Activated naive CD8-positive, alpha-beta T cell treated with anti-CD3 and anti-CD28 coated beads, Interleukin-2, amount 10 ng/mL, durations not matched to agents 7 days and 5 days (primary cell): ENCODE measurements at regions not wholly inside any gene's neighbourhood (a gene's known extent, or its start where the extent isn't known, plus 50 kb on each side); places are given as distances from the start of the nearest gene placed in this dataset.

Experiments
- ATAC-seq: fragments of 150-1000 bp; cut with Tn5 transposase; one replicate; pipeline ENCODE4 v1.10.0; 2021; ENCODE audit warnings: low read depth, moderate library complexity
- POLR2A ChIA-PET: fragments of 350-600 bp; sonication (Branson Sonifier 250); formaldehyde crosslinking; loops from one replicate; lab custom pipeline; 2021; ENCODE audit warnings: antibody characterized with exemption; lab: Charles Lee
- DNase-seq: peaks from one replicate; pipeline ENCODE4 v3.0.0; 2021
- H3K27ac Mint-ChIP-seq: one replicate; pipeline ENCODE4 v1.8.0; 2022; ENCODE audit warnings: mild to moderate bottlenecking, mixed read lengths
- H3K27me3 Mint-ChIP-seq: one replicate; pipeline ENCODE4 v1.8.0; 2022; ENCODE audit warnings: mild to moderate bottlenecking, moderate library complexity, mixed read lengths
- H3K36me3 Mint-ChIP-seq: one replicate; pipeline ENCODE4 v1.8.0; 2021; ENCODE audit warnings: mild to moderate bottlenecking, mixed read lengths
- H3K4me1 Mint-ChIP-seq: one replicate; pipeline ENCODE4 v1.8.0; 2021; ENCODE audit warnings: mixed read lengths
- H3K4me3 Mint-ChIP-seq: one replicate; pipeline ENCODE4 v1.8.0; 2022; ENCODE audit warnings: mild to moderate bottlenecking, moderate library complexity, mixed read lengths
- H3K9me3 Mint-ChIP-seq: one replicate; pipeline ENCODE4 v1.8.0; 2021; ENCODE audit warnings: mixed read lengths

- peaks cover 17% of the 10 kb centered on the region for H3K4me1 Mint-ChIP-seq
- no peak for DNase-seq
- peak; percentile 93 for ATAC-seq
- peaks cover 4% of the 10 kb centered on the region for H3K36me3 Mint-ChIP-seq
- POLR2A ChIA-PET, result no interaction called here
- peaks cover 15% of the 10 kb centered on the region for H3K27me3 Mint-ChIP-seq
- no peak overlapping the region for H3K4me3 Mint-ChIP-seq
- H3K9me3 Mint-ChIP-seq, result peaks cover 3% of the 10 kb centered on the region
- peak overlapping the region; percentile 62 for H3K27ac Mint-ChIP-seq
These were observed 131.0 kb upstream of the EEA1 start for GRCh38 chr12:93059925-93060665.

- Mint-ChIP-seq H3K4me3 (no peak overlapping the region), H3K4me1 (peaks cover 17% of the 10 kb centered on the region), H3K27ac (peak overlapping the region; percentile 62), H3K36me3 (peaks cover 4% of the 10 kb centered on the region), H3K27me3 (peaks cover 14% of the 10 kb centered on the region), H3K9me3 (peaks cover 3% of the 10 kb centered on the region)
- no peak for DNase-seq
- POLR2A ChIA-PET, result no interaction called here
- peak; percentile 32 for ATAC-seq
These were observed 131.8 kb upstream of the EEA1 start for GRCh38 chr12:93060666-93061472.

- Mint-ChIP-seq H3K27me3 (peaks cover 17% of the 10 kb centered on the region), H3K9me3 (peaks cover 3% of the 10 kb centered on the region), H3K4me3 (no peak overlapping the region), H3K36me3 (peaks cover 4% of the 10 kb centered on the region), H3K4me1 (peaks cover 17% of the 10 kb centered on the region), H3K27ac (no peak overlapping the region)
- DNase-seq, result no peak
- no peak for ATAC-seq
- POLR2A ChIA-PET, result no interaction called here
These were observed 132.7 kb upstream of the EEA1 start for GRCh38 chr12:93061473-93062419.

GRCh38 chr12:93065896-93066295 lies 136.8 kb upstream of the EEA1 start:
- Mint-ChIP-seq H3K27ac (no peak overlapping the region), H3K9me3 (peaks cover 3% of the 10 kb centered on the region), H3K4me1 (peaks cover 3% of the 10 kb centered on the region), H3K4me3 (no peak overlapping the region), H3K27me3 (peaks cover 16% of the 10 kb centered on the region), H3K36me3 (peaks cover 2% of the 10 kb centered on the region)
- POLR2A ChIA-PET, result no interaction called here
- no peak for ATAC-seq
- DNase-seq, result no peak

- no peaks in the 10 kb centered on the region for H3K4me1 Mint-ChIP-seq
- no peaks in the 10 kb centered on the region for H3K9me3 Mint-ChIP-seq
- ATAC-seq (no peak), DNase-seq (no peak)
- no peak overlapping the region for H3K4me3 Mint-ChIP-seq
- no peak overlapping the region for H3K27ac Mint-ChIP-seq
- H3K27me3 Mint-ChIP-seq, result peaks cover 6% of the 10 kb centered on the region
- H3K36me3 Mint-ChIP-seq, result no peaks in the 10 kb centered on the region
- POLR2A ChIA-PET, result no interaction called here
These were observed 143.2 kb upstream of the EEA1 start for GRCh38 chr12:93072340-93072739.

GRCh38 chr12:93073324-93073723 lies 144.2 kb upstream of the EEA1 start:
- Mint-ChIP-seq H3K4me3 (no peak overlapping the region), H3K36me3 (no peaks in the 10 kb centered on the region), H3K9me3 (no peaks in the 10 kb centered on the region), H3K27ac (no peak overlapping the region), H3K27me3 (peaks cover 4% of the 10 kb centered on the region), H3K4me1 (no peaks in the 10 kb centered on the region)
- ATAC-seq (no peak), DNase-seq (no peak)
- POLR2A ChIA-PET, result no interaction called here

GRCh38 chr12:93078059-93078458 lies 149.0 kb upstream of the EEA1 start:
- Mint-ChIP-seq H3K9me3 (peaks cover 2% of the 10 kb centered on the region), H3K27ac (no peak overlapping the region), H3K27me3 (no peaks in the 10 kb centered on the region), H3K36me3 (no peaks in the 10 kb centered on the region), H3K4me3 (no peak overlapping the region), H3K4me1 (no peaks in the 10 kb centered on the region)
- ATAC-seq, result no peak
- POLR2A ChIA-PET, result no interaction called here
- DNase-seq, result no peak

GRCh38 chr12:93078577-93078976 lies 149.5 kb upstream of the EEA1 start:
- POLR2A ChIA-PET, result no interaction called here
- H3K36me3 Mint-ChIP-seq, result no peaks in the 10 kb centered on the region

GRCh38 chr12:93079271-93079670 lies 150.2 kb upstream of the EEA1 start:
- ATAC-seq (no peak), DNase-seq (no peak)
- no peaks in the 10 kb centered on the region for H3K36me3 Mint-ChIP-seq
- POLR2A ChIA-PET, result no interaction called here
- no peak overlapping the region for H3K27ac Mint-ChIP-seq
- no peaks in the 10 kb centered on the region for H3K27me3 Mint-ChIP-seq
- H3K9me3 Mint-ChIP-seq, result peaks cover 2% of the 10 kb centered on the region
- no peaks in the 10 kb centered on the region for H3K4me1 Mint-ChIP-seq
- H3K4me3 Mint-ChIP-seq, result no peak overlapping the region

More at GRCh38 chr12:93078577-93078976, 149.5 kb upstream of the EEA1 start:
- ATAC-seq, result no peak
- H3K9me3 Mint-ChIP-seq, result peaks cover 2% of the 10 kb centered on the region
- no peak overlapping the region for H3K4me3 Mint-ChIP-seq
- no peak for DNase-seq
- no peaks in the 10 kb centered on the region for H3K4me1 Mint-ChIP-seq
- no peak overlapping the region for H3K27ac Mint-ChIP-seq
- H3K27me3 Mint-ChIP-seq, result no peaks in the 10 kb centered on the region

- Mint-ChIP-seq H3K27me3 (no peaks in the 10 kb centered on the region), H3K27ac (no peak overlapping the region), H3K4me3 (no peak overlapping the region), H3K9me3 (peaks cover 2% of the 10 kb centered on the region), H3K4me1 (no peaks in the 10 kb centered on the region), H3K36me3 (no peaks in the 10 kb centered on the region)
- ATAC-seq (no peak), DNase-seq (no peak)
- POLR2A ChIA-PET, result no interaction called here
These were observed 150.9 kb upstream of the EEA1 start for GRCh38 chr12:93079976-93080375.

- no peaks in the 10 kb centered on the region for H3K27me3 Mint-ChIP-seq
- no peak overlapping the region for H3K4me3 Mint-ChIP-seq
- H3K27ac Mint-ChIP-seq, result no peak overlapping the region
- POLR2A ChIA-PET, result no interaction called here
- DNase-seq, result no peak
- H3K4me1 Mint-ChIP-seq, result no peaks in the 10 kb centered on the region
- peaks cover 3% of the 10 kb centered on the region for H3K9me3 Mint-ChIP-seq
- ATAC-seq, result no peak
- no peaks in the 10 kb centered on the region for H3K36me3 Mint-ChIP-seq
These were observed 151.4 kb upstream of the EEA1 start for GRCh38 chr12:93080452-93080851.

- Mint-ChIP-seq H3K9me3 (peaks cover 3% of the 10 kb centered on the region), H3K36me3 (no peaks in the 10 kb centered on the region), H3K27me3 (no peaks in the 10 kb centered on the region), H3K4me3 (no peak overlapping the region), H3K4me1 (no peaks in the 10 kb centered on the region), H3K27ac (no peak overlapping the region)
- ATAC-seq (no peak), DNase-seq (no peak)
- POLR2A ChIA-PET, result no interaction called here
These were observed 152.1 kb upstream of the EEA1 start for GRCh38 chr12:93080994-93081809.

GRCh38 chr12:93081810-93082165 lies 152.7 kb upstream of the EEA1 start:
- Mint-ChIP-seq H3K4me3 (no peak overlapping the region), H3K9me3 (peaks cover 4% of the 10 kb centered on the region), H3K36me3 (no peaks in the 10 kb centered on the region), H3K4me1 (no peaks in the 10 kb centered on the region), H3K27ac (no peak overlapping the region), H3K27me3 (no peaks in the 10 kb centered on the region)
- DNase-seq, result no peak
- POLR2A ChIA-PET, result no interaction called here
- ATAC-seq, result no peak
